Trophoblast cell (in vitro differentiated cells and primary cell): ENCODE measurements at regions not wholly inside any gene's neighbourhood (a gene's known extent, or its start where the extent isn't known, plus 50 kb on each side); places are given as distances from the start of the nearest gene placed in this dataset.
"Not testable (repeated sequence)": the region's sequence is repeated elsewhere in the genome, so short reads cannot be mapped to it uniquely, and the experiment has no call there.

ENCODE experiments used
- DNase-seq, 2 donors: peaks; one replicate each; pipeline ENCODE4 v3.0.0-alpha.2; 2016
- H2AFZ ChIP-seq: 2 replicates; pipeline ENCODE4 v1.6.1; 2013; ENCODE audit warnings: low read length, moderate library complexity, mild to moderate bottlenecking; ENCODE audit not compliant: insufficient read depth, poor library complexity
- H2AK5ac ChIP-seq: 2 replicates; pipeline ENCODE4 v1.6.1; 2013; ENCODE audit warnings: mild to moderate bottlenecking, low read length
- H2BK120ac ChIP-seq: 2 replicates; pipeline ENCODE4 v1.6.1; 2013; ENCODE audit warnings: low read length, mild to moderate bottlenecking, moderate library complexity; ENCODE audit not compliant: insufficient read depth, poor library complexity
- H2BK12ac ChIP-seq: 2 replicates; pipeline ENCODE4 v1.6.1; 2013; ENCODE audit warnings: mild to moderate bottlenecking, low read length, moderate library complexity
- H2BK5ac ChIP-seq: 2 replicates; pipeline ENCODE4 v1.6.1; 2013; ENCODE audit warnings: low read length, low read depth, moderate library complexity, mild to moderate bottlenecking; ENCODE audit not compliant: poor library complexity
- H3K14ac ChIP-seq: 2 replicates; pipeline ENCODE4 v1.6.1; 2013; ENCODE audit warnings: mild to moderate bottlenecking, low read length
- H3K18ac ChIP-seq: 2 replicates; pipeline ENCODE4 v1.6.1; 2013; ENCODE audit warnings: mild to moderate bottlenecking, low read length
- H3K23ac ChIP-seq: 2 replicates; pipeline ENCODE4 v1.6.1; 2013; ENCODE audit warnings: low read length
- H3K27ac ChIP-seq: 2 replicates; pipeline ENCODE4 v1.5.1; 2013; ENCODE audit warnings: low read depth, mild to moderate bottlenecking, inconsistent platforms, low read length, moderate library complexity
- H3K27me3 ChIP-seq: 2 replicates; pipeline ENCODE4 v1.6.1; 2013; ENCODE audit warnings: inconsistent platforms, mild to moderate bottlenecking, low read length, moderate library complexity; ENCODE audit not compliant: insufficient read depth
- H3K36me3 ChIP-seq, 2 experiments: 1 replicate in 1 of 2; 2 replicates in 1 of 2; pipeline ENCODE4 v1.6.1; 2013; ENCODE audit warnings: low read length in 2 of 2, mild to moderate bottlenecking in 2 of 2, moderate library complexity in 1 of 2; ENCODE audit not compliant: insufficient read depth in 2 of 2, control insufficient read depth in 1 of 2
- H3K4ac ChIP-seq: 2 replicates; pipeline ENCODE4 v1.6.1; 2013; ENCODE audit warnings: low read depth, mild to moderate bottlenecking, low read length, moderate library complexity
- H3K4me1 ChIP-seq, 2 experiments: 1 replicate in 1 of 2; 2 replicates in 1 of 2; pipeline ENCODE4 v1.6.1; 2013; ENCODE audit warnings: low read length in 2 of 2, mild to moderate bottlenecking in 2 of 2, moderate library complexity in 1 of 2; ENCODE audit not compliant: insufficient read depth in 2 of 2, control insufficient read depth in 1 of 2
- H3K4me2 ChIP-seq: 2 replicates; pipeline ENCODE4 v1.6.1; 2013; ENCODE audit warnings: inconsistent platforms, mild to moderate bottlenecking, low read length, moderate library complexity
- H3K4me3 ChIP-seq: 2 replicates; pipeline ENCODE4 v1.5.1; 2013; ENCODE audit warnings: mild to moderate bottlenecking, low read depth, low read length, inconsistent platforms
- H3K79me1 ChIP-seq: one replicate; pipeline ENCODE4 v1.6.1; 2013; ENCODE audit warnings: low read length
- H3K79me2 ChIP-seq: 2 replicates; pipeline ENCODE4 v1.6.1; 2013; ENCODE audit warnings: low read length, mild to moderate bottlenecking; ENCODE audit not compliant: control insufficient read depth, insufficient read depth, poor library complexity
- H3K9ac ChIP-seq: 2 replicates; pipeline ENCODE4 v1.6.1; 2013; ENCODE audit warnings: mild to moderate bottlenecking, low read length
- H3K9me3 ChIP-seq: 2 replicates; pipeline ENCODE4 v1.6.1; 2013; ENCODE audit warnings: low read depth, mild to moderate bottlenecking, control low read depth, inconsistent platforms, low read length; ENCODE audit not compliant: insufficient read depth
- H4K12ac ChIP-seq: 2 replicates; pipeline ENCODE4 v1.6.1; 2013; ENCODE audit warnings: low read depth, mild to moderate bottlenecking, low read length, moderate library complexity
- H4K8ac ChIP-seq: 2 replicates; pipeline ENCODE4 v1.6.1; 2013; ENCODE audit warnings: low read depth, mild to moderate bottlenecking, low read length, moderate library complexity
- H4K91ac ChIP-seq: one replicate; pipeline ENCODE4 v1.6.1; 2013; ENCODE audit warnings: low read depth, mild to moderate bottlenecking, low read length, moderate library complexity
- WGBS: extraction: QIAGEN DNeasy Blood & Tissue Kit; methylation state at CpG from one replicate; pipeline ENCODE4 v1.1.7; 2013; ENCODE audit warnings: missing lambda C conversion rate; ENCODE audit not compliant: insufficient read length, insufficient coverage; ENCODE audit errors: extremely low coverage; 5-methylcytosine and 5-hydroxymethylcytosine counted together

DNA sequence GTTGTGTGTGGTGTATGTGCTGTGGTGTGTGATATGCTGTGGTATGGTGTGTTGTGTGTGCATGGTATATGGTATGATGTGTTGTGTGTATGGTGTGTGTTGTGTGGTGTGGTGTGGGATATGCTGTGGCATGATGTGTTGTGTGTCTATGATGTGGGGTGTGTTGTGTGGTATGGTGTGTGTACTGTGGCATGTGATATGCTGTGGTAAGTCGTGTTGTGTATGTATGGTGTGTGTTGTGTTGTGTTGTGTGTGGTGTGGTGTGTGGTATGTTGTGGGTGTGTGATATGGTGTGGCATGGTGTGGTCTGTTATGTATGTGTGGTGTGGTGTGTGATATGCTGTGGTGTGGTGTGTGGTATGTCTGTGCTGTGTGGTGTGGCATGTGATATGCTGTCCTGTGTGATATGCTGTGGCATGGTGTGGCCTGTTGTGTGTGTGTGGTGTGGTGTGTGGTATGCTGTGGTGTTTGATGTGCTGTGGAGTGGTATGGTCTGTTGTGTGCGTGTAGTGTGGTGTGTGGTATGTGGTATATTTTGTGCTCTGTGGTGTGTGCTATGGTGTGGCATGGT lies 318.0 kb downstream of the PTPRU start:
- no peak overlapping the region for H4K91ac ChIP-seq
- no peaks in the 10 kb centered on the region for H3K4me1 ChIP-seq
- peak overlapping the region; percentile 18 for H3K23ac ChIP-seq
- no peak overlapping the region for H4K12ac ChIP-seq
- H3K4me3 ChIP-seq, result peak overlapping the region; percentile 6
- H3K27ac ChIP-seq, result no peak overlapping the region
- H3K9me3 ChIP-seq, result peaks cover 11% of the 10 kb centered on the region
- no peak for DNase-seq
- H2BK5ac ChIP-seq, result no peak overlapping the region
- no peak overlapping the region for H3K9ac ChIP-seq
- H3K14ac ChIP-seq, result no peak overlapping the region
- H3K4ac ChIP-seq, result no peak overlapping the region
- H2AK5ac ChIP-seq, result no peak overlapping the region
- H2AFZ ChIP-seq, result no peak overlapping the region
- no peaks in the 10 kb centered on the region for H3K79me2 ChIP-seq
- no peak overlapping the region for H3K18ac ChIP-seq
- H3K79me1 ChIP-seq, result no peaks in the 10 kb centered on the region
- no peaks in the 10 kb centered on the region for H3K36me3 ChIP-seq
- no peaks in the 10 kb centered on the region for H3K27me3 ChIP-seq
- 100% methylated on average over 2 of the region's 2 CpGs for WGBS
- no peak overlapping the region for H4K8ac ChIP-seq
- no peak overlapping the region for H2BK120ac ChIP-seq
- no peak overlapping the region for H2BK12ac ChIP-seq
- no peak overlapping the region for H3K4me2 ChIP-seq

DNA sequence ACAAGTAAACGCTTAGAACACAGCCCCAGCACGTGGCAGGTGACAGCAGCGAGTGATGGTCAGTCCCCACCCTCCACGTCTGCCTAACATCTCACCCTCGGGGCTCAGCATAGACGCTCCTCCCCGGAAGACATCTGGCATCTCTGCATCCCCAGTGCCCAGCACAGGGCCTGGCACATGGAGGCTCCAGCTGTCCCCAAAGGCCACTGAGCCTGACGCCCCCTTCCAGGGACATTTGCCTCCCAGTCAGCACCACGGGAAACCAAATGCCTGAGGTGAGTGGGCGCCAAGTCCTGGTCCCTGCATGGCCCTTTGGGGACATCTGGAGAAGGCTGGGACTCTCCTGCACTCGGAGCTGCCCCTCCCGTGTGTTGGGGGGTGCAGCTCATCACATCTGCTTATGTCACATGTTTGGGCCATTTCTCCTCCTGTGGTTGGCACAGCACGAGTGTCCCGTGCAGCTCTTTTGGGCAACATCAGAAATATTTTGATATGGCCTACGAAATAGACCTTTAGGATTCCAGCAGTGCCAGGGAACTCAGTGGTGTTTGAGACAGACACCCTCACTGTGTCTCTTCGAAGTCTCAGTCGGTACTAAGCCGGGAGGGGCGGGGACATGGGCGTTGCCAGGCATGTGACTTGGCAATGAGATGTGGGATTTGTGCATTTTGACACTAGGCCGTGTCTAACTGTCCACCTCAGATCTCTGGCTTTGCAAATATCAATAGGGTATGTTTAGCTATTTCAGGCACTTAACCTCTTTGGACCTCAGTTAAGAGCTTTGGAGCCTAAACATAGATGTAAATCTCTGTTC lies 315.0 kb downstream of the PTPRU start:
- Histone ChIP-seq H3K36me3 (no peaks in the 10 kb centered on the region), H3K4me1 (no peaks in the 10 kb centered on the region), H4K12ac (no peak overlapping the region), H3K9ac (no peak overlapping the region), H4K91ac (no peak overlapping the region), H3K27ac (no peak overlapping the region), H3K9me3 (peaks cover 10% of the 10 kb centered on the region), H3K79me1 (no peaks in the 10 kb centered on the region), H2BK5ac (no peak overlapping the region), H3K14ac (no peak overlapping the region), H3K79me2 (no peaks in the 10 kb centered on the region), H3K4me3 (no peak overlapping the region), H3K18ac (no peak overlapping the region), H2AK5ac (no peak overlapping the region), H2AFZ (no peak overlapping the region), H4K8ac (no peak overlapping the region), H3K23ac (no peak overlapping the region), H3K4me2 (no peak overlapping the region), H3K4ac (no peak overlapping the region), H3K27me3 (no peaks in the 10 kb centered on the region), H2BK12ac (no peak overlapping the region), H2BK120ac (no peak overlapping the region)
- no peak for DNase-seq
- WGBS, result no CpG with 5 or more reads among the region's 21 CpGs

DNA sequence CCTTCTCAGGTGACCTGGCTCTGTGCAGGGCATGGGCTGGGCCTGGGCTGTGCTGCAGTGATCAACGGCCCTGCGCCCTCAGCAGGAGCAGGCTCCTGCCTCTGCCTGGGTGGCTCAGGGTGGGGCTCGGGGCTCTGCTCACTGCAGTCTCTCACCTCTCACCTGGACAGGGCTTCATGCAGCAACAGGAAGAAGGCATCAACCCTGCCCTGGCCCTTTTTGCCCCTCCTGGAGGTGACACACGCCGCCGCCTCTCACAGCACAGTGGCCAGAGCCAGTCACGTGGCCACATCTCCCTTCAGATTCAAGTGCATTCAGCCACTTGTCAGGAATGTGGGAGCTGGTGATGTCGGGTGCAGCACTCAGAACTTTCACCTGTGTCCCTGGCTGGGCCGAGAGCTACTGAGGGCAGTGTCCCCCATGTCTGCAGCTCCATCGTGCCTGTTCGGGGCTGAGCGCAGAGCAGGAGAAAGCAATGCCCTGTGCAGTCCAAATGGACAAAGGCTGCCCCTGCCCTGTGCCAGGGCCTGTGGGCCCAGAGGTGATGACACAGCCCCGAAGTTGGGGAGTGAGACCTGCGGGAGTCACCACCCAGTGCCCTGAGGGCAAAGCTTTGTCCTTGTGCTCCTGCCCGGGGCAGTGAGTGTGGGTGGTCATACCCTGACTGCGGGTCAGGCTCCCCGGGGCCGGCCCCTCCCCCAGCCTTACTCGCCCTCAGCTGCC lies 314.0 kb downstream of the PTPRU start:
- no peak overlapping the region for H4K91ac ChIP-seq
- peak overlapping the region; percentile 37 for H3K23ac ChIP-seq
- H4K12ac ChIP-seq, result no peak overlapping the region
- H3K4ac ChIP-seq, result no peak overlapping the region
- H2BK120ac ChIP-seq, result no peak overlapping the region
- no CpG with 5 or more reads among the region's 19 CpGs for WGBS
- H3K4me3 ChIP-seq, result no peak overlapping the region
- no peak overlapping the region for H3K27ac ChIP-seq
- no peaks in the 10 kb centered on the region for H3K27me3 ChIP-seq
- H3K9ac ChIP-seq, result no peak overlapping the region
- H3K4me2 ChIP-seq, result no peak overlapping the region
- no peaks in the 10 kb centered on the region for H3K36me3 ChIP-seq
- peak in 1 of 2 donors; percentile 4 for DNase-seq
- no peak overlapping the region for H2AFZ ChIP-seq
- H3K4me1 ChIP-seq, result no peaks in the 10 kb centered on the region
- no peak overlapping the region for H2BK12ac ChIP-seq
- H3K14ac ChIP-seq, result no peak overlapping the region
- H3K9me3 ChIP-seq, result peaks cover 10% of the 10 kb centered on the region
- no peak overlapping the region for H4K8ac ChIP-seq
- H3K18ac ChIP-seq, result no peak overlapping the region
- H2BK5ac ChIP-seq, result no peak overlapping the region
- H3K79me2 ChIP-seq, result no peaks in the 10 kb centered on the region
- no peak overlapping the region for H2AK5ac ChIP-seq
- H3K79me1 ChIP-seq, result no peaks in the 10 kb centered on the region

DNA sequence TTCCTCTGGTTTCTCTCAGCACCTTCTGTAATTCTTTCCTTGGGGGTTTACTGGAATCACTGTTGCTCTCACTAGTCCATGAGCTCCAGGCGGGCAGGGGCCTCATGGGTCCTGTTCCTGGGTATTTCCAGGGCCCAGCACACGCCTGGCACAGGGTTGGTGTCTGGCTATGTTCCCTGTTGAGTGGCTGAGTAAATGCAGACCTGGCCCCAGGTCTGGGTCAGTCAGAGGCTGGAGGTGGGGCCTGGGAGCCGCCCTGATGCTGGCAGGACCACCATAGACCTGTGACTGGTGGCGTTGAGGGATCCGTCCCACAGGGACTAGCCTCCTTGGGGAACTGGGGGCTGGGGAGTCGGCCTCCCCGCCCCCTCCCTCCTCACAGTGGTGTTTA lies 313.4 kb downstream of the PTPRU start:
- H4K12ac ChIP-seq, H3K4ac ChIP-seq, H3K18ac ChIP-seq, H3K4me1 ChIP-seq, H2BK12ac ChIP-seq, H3K79me1 ChIP-seq, H3K79me2 ChIP-seq, H3K4me2 ChIP-seq, H3K36me3 ChIP-seq, H4K91ac ChIP-seq, H2AK5ac ChIP-seq, H2BK5ac ChIP-seq, H3K14ac ChIP-seq, H3K4me3 ChIP-seq, DNase-seq, H2BK120ac ChIP-seq, H3K9me3 ChIP-seq, H3K27me3 ChIP-seq, H2AFZ ChIP-seq, H3K23ac ChIP-seq, H3K27ac ChIP-seq, H3K9ac ChIP-seq, H4K8ac ChIP-seq: not testable (repeated sequence)
- no CpG with 5 or more reads among the region's 7 CpGs for whole genome bisulfite sequencing
